ENCODE measurements at regions not wholly inside any gene's neighbourhood (a gene's known extent, or its start where the extent isn't known, plus 50 kb on each side); places are given as distances from the start of the nearest gene placed in this dataset.
A peak's percentile ranks its signal among the peaks of the same experiment; 100 is the strongest.

GRCh38 chr1:5733596-5733995 lies 258.6 kb downstream of the NPHP4 start:
- H2AK5ac ChIP-seq (ENCODE audit: low read depth, low read length): no peak overlapping the region
- no peak overlapping the region for H3K4me2 ChIP-seq (ENCODE audit: insufficient read depth, low read length, poor library complexity, severe bottlenecking)
- no peak overlapping the region for H4K8ac ChIP-seq (ENCODE audit: low read depth, low read length)
- H3K4me1 ChIP-seq (ENCODE audit: control insufficient read depth in 2 of 2, insufficient read depth in 1 of 2, low read depth in 1 of 2, low read length in 2 of 2): peaks cover 0 to 5% of the 10 kb centered on the region in 2 donors
- no peak overlapping the region for H2BK5ac ChIP-seq (ENCODE audit: low read length)
- H3K27ac ChIP-seq (replicated peaks; ENCODE audit: low read length): no peak overlapping the region
- H3K4me3 ChIP-seq (ENCODE audit: low read length in 2 of 2): no peak overlapping the region
- no peak overlapping the region for H2BK15ac ChIP-seq (ENCODE audit: low read length)
- H3K27me3 ChIP-seq (ENCODE audit: control insufficient read depth in 3 of 3, insufficient read depth in 3 of 3, low read depth in 1 of 3, low read length in 3 of 3): peaks cover 0 to 10% (median 0%) of the 10 kb centered on the region in 3 experiments
- no CpG with 5 or more reads among the region's 13 CpGs for WGBS, 2 donors (ENCODE audit: extremely low coverage in 2 of 2, insufficient read length in 2 of 2, insufficient replicate concordance in 1 of 2)
- no peak overlapping the region for H2AFZ ChIP-seq (ENCODE audit: low read length)
- H3K4ac ChIP-seq (ENCODE audit: low read length): no peak overlapping the region
- no peaks in the 10 kb centered on the region for H3K79me1 ChIP-seq (ENCODE audit: low read depth, low read length)
- H2BK12ac ChIP-seq (ENCODE audit: low read length): no peak overlapping the region
- no peaks in the 10 kb centered on the region for H3K36me3 ChIP-seq (replicated peaks in 1 of 2; ENCODE audit: control insufficient read depth in 2 of 2, insufficient read depth in 2 of 2, low read length in 2 of 2)
- H3K9ac ChIP-seq (ENCODE audit: low read depth, low read length, poor library complexity): no peak overlapping the region
- peaks cover 0 to 2% of the 10 kb centered on the region in 2 donors for H3K9me3 ChIP-seq (replicated peaks in 1 of 2; ENCODE audit: control insufficient read depth in 2 of 2, insufficient read depth in 1 of 2, low read depth in 1 of 2, low read length in 2 of 2)
- DNase-seq (ENCODE audit: low spot score): no peak
- no peak overlapping the region for H3K18ac ChIP-seq (ENCODE audit: low read length)
- H3K23ac ChIP-seq (ENCODE audit: low read depth, low read length, poor library complexity): no peak overlapping the region
- H4K91ac ChIP-seq (ENCODE audit: low read depth, low read length, poor library complexity): no peak overlapping the region
- no peak overlapping the region for H2BK120ac ChIP-seq (ENCODE audit: low read depth, low read length)
- H3K14ac ChIP-seq (ENCODE audit: low read length): no peak overlapping the region

DNA sequence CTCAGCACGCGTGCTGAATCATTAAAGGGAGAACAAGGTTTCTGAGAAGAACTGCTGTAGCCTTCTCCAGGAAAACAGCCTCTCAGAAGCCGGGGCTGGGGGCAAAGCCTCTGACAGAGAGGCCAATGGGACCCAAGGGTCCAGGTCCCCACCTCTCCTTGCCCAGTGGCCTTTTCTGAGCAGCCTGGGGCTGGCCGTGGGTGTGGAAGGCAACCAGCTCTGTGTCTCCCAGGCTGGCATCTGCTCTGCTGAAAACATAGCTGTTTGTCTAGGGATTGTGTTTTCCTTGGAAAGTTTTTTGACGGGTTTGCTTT lies 261.2 kb downstream of the NPHP4 start:
- peaks cover 0 to 17% (median 0%) of the 10 kb centered on the region in 3 experiments for H3K27me3 ChIP-seq (ENCODE audit: control insufficient read depth in 3 of 3, insufficient read depth in 3 of 3, low read depth in 1 of 3, low read length in 3 of 3)
- no peak overlapping the region for H2AFZ ChIP-seq (ENCODE audit: low read length)
- H2BK120ac ChIP-seq (ENCODE audit: low read depth, low read length): no peak overlapping the region
- no peak overlapping the region for H4K8ac ChIP-seq (ENCODE audit: low read depth, low read length)
- H2BK5ac ChIP-seq (ENCODE audit: low read length): no peak overlapping the region
- H3K4me1 ChIP-seq (ENCODE audit: control insufficient read depth in 2 of 2, insufficient read depth in 1 of 2, low read depth in 1 of 2, low read length in 2 of 2): peaks cover 0 to 17% of the 10 kb centered on the region in 2 donors
- no peaks in the 10 kb centered on the region for H3K36me3 ChIP-seq (replicated peaks in 1 of 2; ENCODE audit: control insufficient read depth in 2 of 2, insufficient read depth in 2 of 2, low read length in 2 of 2)
- DNase-seq (ENCODE audit: low spot score): no peak
- no peak overlapping the region for H3K18ac ChIP-seq (ENCODE audit: low read length)
- no peak overlapping the region for H3K4me2 ChIP-seq (ENCODE audit: insufficient read depth, low read length, poor library complexity, severe bottlenecking)
- no peaks in the 10 kb centered on the region for H3K79me1 ChIP-seq (ENCODE audit: low read depth, low read length)
- no peak overlapping the region for H3K23ac ChIP-seq (ENCODE audit: low read depth, low read length, poor library complexity)
- H3K14ac ChIP-seq (ENCODE audit: low read length): no peak overlapping the region
- WGBS, 2 donors (ENCODE audit: extremely low coverage in 2 of 2, insufficient read length in 2 of 2, insufficient replicate concordance in 1 of 2): no CpG with 5 or more reads among the region's 5 CpGs
- no peak overlapping the region for H2BK15ac ChIP-seq (ENCODE audit: low read length)
- H2AK5ac ChIP-seq (ENCODE audit: low read depth, low read length): peak overlapping the region; percentile 73
- no peak overlapping the region for H3K9ac ChIP-seq (ENCODE audit: low read depth, low read length, poor library complexity)
- no peak overlapping the region for H3K4me3 ChIP-seq (ENCODE audit: low read length in 2 of 2)
- H3K9me3 ChIP-seq (replicated peaks in 1 of 2; ENCODE audit: control insufficient read depth in 2 of 2, insufficient read depth in 1 of 2, low read depth in 1 of 2, low read length in 2 of 2): no peaks in the 10 kb centered on the region
- no peak overlapping the region for H2BK12ac ChIP-seq (ENCODE audit: low read length)
- no peak overlapping the region for H4K91ac ChIP-seq (ENCODE audit: low read depth, low read length, poor library complexity)
- no peak overlapping the region for H3K4ac ChIP-seq (ENCODE audit: low read length)
- no peak overlapping the region for H3K27ac ChIP-seq (replicated peaks; ENCODE audit: low read length)

DNA sequence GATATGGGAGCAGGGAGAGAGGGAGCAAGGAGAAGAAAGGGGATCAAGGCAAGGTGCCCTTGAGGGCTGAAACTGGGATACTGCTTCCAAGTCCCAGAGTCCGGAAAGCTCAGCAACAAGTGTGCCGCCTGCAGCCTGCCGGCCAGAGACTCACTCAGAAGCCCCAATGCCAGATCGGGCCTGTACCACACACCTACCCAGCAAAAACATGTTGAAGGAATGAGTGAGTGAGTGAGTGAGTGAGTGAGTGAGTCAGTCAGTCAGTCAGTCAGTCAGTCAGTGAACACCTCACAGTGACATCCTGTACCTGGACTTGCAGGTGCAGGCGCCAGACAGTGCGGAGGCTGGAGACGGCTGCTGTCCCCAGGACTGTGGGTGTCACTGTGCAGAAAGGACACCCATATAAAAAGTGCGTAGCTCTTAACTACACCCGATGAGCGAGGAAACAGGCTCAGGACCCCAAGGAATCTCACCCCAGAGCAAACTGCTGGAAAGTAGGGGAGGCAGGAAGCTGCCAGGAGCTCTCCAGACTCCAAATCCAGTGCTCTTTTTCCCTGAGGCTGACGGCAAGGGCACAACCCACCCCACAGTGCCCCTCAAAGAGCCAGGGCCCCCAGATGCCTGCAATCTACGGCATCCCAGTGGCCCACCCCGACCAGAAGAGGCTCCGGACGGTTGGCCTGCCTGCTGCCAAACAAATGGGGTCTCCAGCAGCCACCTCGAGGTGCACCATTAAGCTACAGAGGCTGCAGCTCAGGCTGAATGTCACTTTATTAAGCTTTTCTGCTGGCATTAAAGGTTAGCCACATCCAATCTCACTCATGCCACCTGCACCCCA lies 261.7 kb downstream of the NPHP4 start:
- DNase-seq (ENCODE audit: low spot score): no peak
- Histone ChIP-seq H3K18ac (ENCODE audit: low read length) (no peak overlapping the region), H3K4ac (ENCODE audit: low read length) (no peak overlapping the region), H3K36me3 (replicated peaks in 1 of 2; ENCODE audit: control insufficient read depth in 2 of 2, insufficient read depth in 2 of 2, low read length in 2 of 2) (no peaks in the 10 kb centered on the region), H3K4me3 (ENCODE audit: low read length in 2 of 2) (no peak overlapping the region), H2BK5ac (ENCODE audit: low read length) (no peak overlapping the region), H3K27me3 (ENCODE audit: control insufficient read depth in 3 of 3, insufficient read depth in 3 of 3, low read depth in 1 of 3, low read length in 3 of 3) (peaks cover 0 to 17% (median 0%) of the 10 kb centered on the region in 3 experiments), H3K4me2 (ENCODE audit: insufficient read depth, low read length, poor library complexity, severe bottlenecking) (no peak overlapping the region), H4K8ac (ENCODE audit: low read depth, low read length) (no peak overlapping the region), H3K27ac (replicated peaks; ENCODE audit: low read length) (no peak overlapping the region), H3K23ac (ENCODE audit: low read depth, low read length, poor library complexity) (no peak overlapping the region), H3K9me3 (replicated peaks in 1 of 2; ENCODE audit: control insufficient read depth in 2 of 2, insufficient read depth in 1 of 2, low read depth in 1 of 2, low read length in 2 of 2) (no peaks in the 10 kb centered on the region), H3K4me1 (ENCODE audit: control insufficient read depth in 2 of 2, insufficient read depth in 1 of 2, low read depth in 1 of 2, low read length in 2 of 2) (peaks cover 0 to 17% of the 10 kb centered on the region in 2 donors), H2BK120ac (ENCODE audit: low read depth, low read length) (no peak overlapping the region), H3K79me1 (ENCODE audit: low read depth, low read length) (no peaks in the 10 kb centered on the region), H2BK12ac (ENCODE audit: low read length) (no peak overlapping the region), H3K9ac (ENCODE audit: low read depth, low read length, poor library complexity) (no peak overlapping the region), H3K14ac (ENCODE audit: low read length) (no peak overlapping the region), H2AFZ (ENCODE audit: low read length) (no peak overlapping the region), H2AK5ac (ENCODE audit: low read depth, low read length) (peak overlapping the region; percentile 73), H2BK15ac (ENCODE audit: low read length) (no peak overlapping the region), H4K91ac (ENCODE audit: low read depth, low read length, poor library complexity) (no peak overlapping the region)
- WGBS, 2 donors (ENCODE audit: extremely low coverage in 2 of 2, insufficient read length in 2 of 2, insufficient replicate concordance in 1 of 2): no CpG with 5 or more reads among the region's 16 CpGs

DNA sequence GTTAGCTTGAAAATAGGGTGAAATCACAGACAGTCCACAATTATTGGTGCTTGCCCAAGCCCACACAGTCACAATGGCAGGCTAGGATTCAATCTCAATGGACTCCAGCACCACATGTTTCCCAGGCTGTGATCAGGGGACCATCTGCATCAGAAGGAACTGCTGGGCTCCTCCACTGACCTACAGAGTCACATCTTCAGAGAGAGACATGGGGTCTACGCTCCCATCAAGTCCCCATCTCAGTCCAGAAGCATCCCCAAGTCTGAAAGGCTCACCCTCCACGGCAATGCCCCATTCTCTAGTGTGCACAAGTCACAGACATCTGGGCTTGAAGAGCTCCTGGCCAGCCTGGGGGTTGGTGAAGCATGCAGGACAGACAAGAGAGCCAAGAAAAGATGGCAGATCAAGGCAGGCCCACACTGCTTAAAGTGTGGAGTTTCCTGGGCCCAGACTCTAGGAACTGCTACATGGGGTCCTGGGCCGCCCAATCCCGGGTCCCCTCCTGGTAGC lies 262.5 kb downstream of the NPHP4 start:
- no peak for DNase-seq (ENCODE audit: low spot score)
- H4K91ac ChIP-seq (ENCODE audit: low read depth, low read length, poor library complexity): no peak overlapping the region
- H3K23ac ChIP-seq (ENCODE audit: low read depth, low read length, poor library complexity): no peak overlapping the region
- no peak overlapping the region for H3K14ac ChIP-seq (ENCODE audit: low read length)
- H3K36me3 ChIP-seq (replicated peaks in 1 of 2; ENCODE audit: control insufficient read depth in 2 of 2, insufficient read depth in 2 of 2, low read length in 2 of 2): no peaks in the 10 kb centered on the region
- H2BK12ac ChIP-seq (ENCODE audit: low read length): no peak overlapping the region
- no peak overlapping the region for H4K8ac ChIP-seq (ENCODE audit: low read depth, low read length)
- H3K9me3 ChIP-seq (replicated peaks in 1 of 2; ENCODE audit: control insufficient read depth in 2 of 2, insufficient read depth in 1 of 2, low read depth in 1 of 2, low read length in 2 of 2): no peaks in the 10 kb centered on the region
- no peak overlapping the region for H2AFZ ChIP-seq (ENCODE audit: low read length)
- H3K4me3 ChIP-seq (ENCODE audit: low read length in 2 of 2): no peak overlapping the region
- H3K27me3 ChIP-seq (ENCODE audit: control insufficient read depth in 3 of 3, insufficient read depth in 3 of 3, low read depth in 1 of 3, low read length in 3 of 3): peaks cover 0 to 17% (median 0%) of the 10 kb centered on the region in 3 experiments
- no peak overlapping the region for H2BK5ac ChIP-seq (ENCODE audit: low read length)
- no peak overlapping the region for H3K4me2 ChIP-seq (ENCODE audit: insufficient read depth, low read length, poor library complexity, severe bottlenecking)
- no peak overlapping the region for H3K27ac ChIP-seq (replicated peaks; ENCODE audit: low read length)
- H3K4me1 ChIP-seq (ENCODE audit: control insufficient read depth in 2 of 2, insufficient read depth in 1 of 2, low read depth in 1 of 2, low read length in 2 of 2): peaks cover 0 to 17% of the 10 kb centered on the region in 2 donors
- H2BK15ac ChIP-seq (ENCODE audit: low read length): no peak overlapping the region
- no peak overlapping the region for H2BK120ac ChIP-seq (ENCODE audit: low read depth, low read length)
- H3K4ac ChIP-seq (ENCODE audit: low read length): no peak overlapping the region
- H3K79me1 ChIP-seq (ENCODE audit: low read depth, low read length): no peaks in the 10 kb centered on the region
- no peak overlapping the region for H3K18ac ChIP-seq (ENCODE audit: low read length)
- no peak overlapping the region for H2AK5ac ChIP-seq (ENCODE audit: low read depth, low read length)
- H3K9ac ChIP-seq (ENCODE audit: low read depth, low read length, poor library complexity): no peak overlapping the region
- WGBS, 2 donors (ENCODE audit: extremely low coverage in 2 of 2, insufficient read length in 2 of 2, insufficient replicate concordance in 1 of 2): no CpG with 5 or more reads among the region's 4 CpGs
